GM18870 (cell line): ENCODE measurements at regions not wholly inside any gene's neighbourhood (a gene's known extent, or its start where the extent isn't known, plus 50 kb on each side); places are given as distances from the start of the nearest gene placed in this dataset.
"Not testable (repeated sequence)": the region's sequence is repeated elsewhere in the genome, so short reads cannot be mapped to it uniquely, and the experiment has no call there.

Source experiments
- ATAC-seq: cut with Tn5 transposase; IDR thresholded peaks from one replicate; pipeline ENCODE4 v1.9.1; 2021; ENCODE audit warnings: moderate library complexity; ENCODE audit not compliant: unreplicated experiment

- not testable (repeated sequence) for ATAC-seq
Measured at GRCh38 chr14:37838778-37839177, 243.3 kb downstream of the TTC6 start.

- not testable (repeated sequence) for ATAC-seq
Measured at GRCh38 chr14:37841039-37841438, 245.6 kb downstream of the TTC6 start.

- ATAC-seq, result no peak
Measured at GRCh38 chr14:37842106-37842505, 246.7 kb downstream of the TTC6 start.

GRCh38 chr14:37843954-37844607 lies 248.7 kb downstream of the TTC6 start:
- ATAC-seq, result no peak

- ATAC-seq, result no peak
Measured at GRCh38 chr14:37844614-37845013, 249.2 kb downstream of the TTC6 start.

GRCh38 chr14:37848985-37849621 lies 253.7 kb downstream of the TTC6 start:
- ATAC-seq, result no peak

GRCh38 chr14:37851054-37851453 lies 255.6 kb downstream of the TTC6 start:
- ATAC-seq, result no peak

- no peak for ATAC-seq
Measured at GRCh38 chr14:37855871-37856270, 260.4 kb downstream of the TTC6 start.

GRCh38 chr14:37857774-37858266 lies 262.4 kb downstream of the TTC6 start:
- no peak for ATAC-seq

- no peak for ATAC-seq
Measured at GRCh38 chr14:37858733-37859132, 263.3 kb downstream of the TTC6 start.

GRCh38 chr14:37859177-37859576 lies 263.7 kb downstream of the TTC6 start:
- no peak for ATAC-seq

GRCh38 chr14:37862263-37862662 lies 266.8 kb downstream of the TTC6 start:
- no peak for ATAC-seq

GRCh38 chr14:37864128-37864527 lies 268.7 kb downstream of the TTC6 start:
- no peak for ATAC-seq

- ATAC-seq, result no peak
Measured at GRCh38 chr14:37864861-37865718, 269.7 kb downstream of the TTC6 start.

GRCh38 chr14:37865719-37866549 lies 270.5 kb downstream of the TTC6 start:
- no peak for ATAC-seq

- no peak for ATAC-seq
Measured at GRCh38 chr14:37869633-37870032, 274.2 kb downstream of the TTC6 start.

GRCh38 chr14:37870170-37870569 lies 274.7 kb downstream of the TTC6 start:
- ATAC-seq, result no peak

GRCh38 chr14:37870632-37871346 lies 275.4 kb downstream of the TTC6 start:
- no peak for ATAC-seq

GRCh38 chr14:37874065-37874428 lies 278.6 kb downstream of the TTC6 start:
- not testable (repeated sequence) for ATAC-seq

GRCh38 chr14:37874429-37875109 lies 279.1 kb downstream of the TTC6 start:
- ATAC-seq, result peak; percentile 95
